A673 (cell line): ENCODE measurements at regions not wholly inside any gene's neighbourhood (a gene's known extent, or its start where the extent isn't known, plus 50 kb on each side); places are given as distances from the start of the nearest gene placed in this dataset.

Experiments
- EZH2 ChIP-seq: fragments of 200-600 bp; sonication (generic); IDR thresholded peaks from 2 replicates; pipeline ENCODE4 v1.6.1; 2017; ENCODE audit warnings: borderline replicate concordance, low read depth, mild to moderate bottlenecking, mixed read lengths, antibody characterized with exemption, low read length; ENCODE audit not compliant: poor library complexity, severe bottlenecking
- TF ChIP-seq, protein P1 (sequence below): fragments of 300-800, 200-600 bp; sonication (generic); conservative IDR thresholded peaks from 2 replicates; pipeline ENCODE4 v1.5.1; 2017; ENCODE audit warnings: low read depth, mild to moderate bottlenecking, antibody characterized with exemption, low read length, moderate library complexity, mixed read lengths

DNA sequence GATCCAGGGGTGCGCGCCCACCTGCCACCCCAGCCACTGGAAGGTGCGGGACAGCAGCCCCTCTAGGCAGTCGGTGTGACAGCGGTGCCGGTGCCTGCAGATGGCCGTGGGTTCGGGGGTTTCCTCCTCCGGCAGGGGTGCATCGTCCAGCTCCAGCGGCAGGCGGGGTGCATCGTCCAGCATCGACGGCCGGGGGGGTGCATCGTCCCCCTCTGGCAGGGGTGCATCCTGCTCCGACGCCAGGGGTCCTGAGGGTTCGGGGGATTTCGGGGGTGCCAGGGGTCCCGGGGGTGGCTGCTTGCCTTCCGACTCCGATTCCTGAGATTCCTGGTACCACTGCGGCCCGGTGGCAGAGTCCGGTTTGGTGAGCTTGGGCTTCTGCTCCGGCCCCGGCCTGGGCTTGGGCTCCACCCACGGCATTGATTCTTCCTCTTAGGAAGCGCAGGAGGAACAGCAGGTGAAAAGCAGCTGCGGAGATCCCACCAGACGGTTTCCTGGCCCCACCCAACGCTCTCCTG is 90.2 kb upstream of the RAB18 start:
- TF ChIP-seq EZH2 = no peak
- TF ChIP-seq, protein P1, sequence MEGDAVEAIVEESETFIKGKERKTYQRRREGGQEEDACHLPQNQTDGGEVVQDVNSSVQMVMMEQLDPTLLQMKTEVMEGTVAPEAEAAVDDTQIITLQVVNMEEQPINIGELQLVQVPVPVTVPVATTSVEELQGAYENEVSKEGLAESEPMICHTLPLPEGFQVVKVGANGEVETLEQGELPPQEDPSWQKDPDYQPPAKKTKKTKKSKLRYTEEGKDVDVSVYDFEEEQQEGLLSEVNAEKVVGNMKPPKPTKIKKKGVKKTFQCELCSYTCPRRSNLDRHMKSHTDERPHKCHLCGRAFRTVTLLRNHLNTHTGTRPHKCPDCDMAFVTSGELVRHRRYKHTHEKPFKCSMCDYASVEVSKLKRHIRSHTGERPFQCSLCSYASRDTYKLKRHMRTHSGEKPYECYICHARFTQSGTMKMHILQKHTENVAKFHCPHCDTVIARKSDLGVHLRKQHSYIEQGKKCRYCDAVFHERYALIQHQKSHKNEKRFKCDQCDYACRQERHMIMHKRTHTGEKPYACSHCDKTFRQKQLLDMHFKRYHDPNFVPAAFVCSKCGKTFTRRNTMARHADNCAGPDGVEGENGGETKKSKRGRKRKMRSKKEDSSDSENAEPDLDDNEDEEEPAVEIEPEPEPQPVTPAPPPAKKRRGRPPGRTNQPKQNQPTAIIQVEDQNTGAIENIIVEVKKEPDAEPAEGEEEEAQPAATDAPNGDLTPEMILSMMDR = no peak
